Skeletal muscle tissue (tissue), 3 donors: ENCODE measurements at regions not wholly inside any gene's neighbourhood (a gene's known extent, or its start where the extent isn't known, plus 50 kb on each side); places are given as distances from the start of the nearest gene placed in this dataset.

Source experiments
- H3K27ac ChIP-seq: one replicate; pipeline ENCODE4 v1.7.0; 2013; ENCODE audit warnings: mild to moderate bottlenecking, low read depth, low read length, inconsistent platforms
- H3K27me3 ChIP-seq, 3 donors: one replicate each; pipeline ENCODE4 v1.7.0; 2013; ENCODE audit warnings: low read length in 3 of 3; ENCODE audit not compliant: control insufficient read depth in 3 of 3, insufficient read depth in 3 of 3
- H3K36me3 ChIP-seq, 3 donors: one replicate each; pipeline ENCODE4 v1.7.0; 2013; ENCODE audit warnings: low read length in 3 of 3; ENCODE audit not compliant: control insufficient read depth in 3 of 3, insufficient read depth in 3 of 3
- H3K4me1 ChIP-seq, 3 donors: one replicate each; pipeline ENCODE4 v1.7.0; 2013; ENCODE audit warnings: low read length in 3 of 3, mild to moderate bottlenecking in 3 of 3; ENCODE audit not compliant: control insufficient read depth in 3 of 3, insufficient read depth in 3 of 3
- H3K4me3 ChIP-seq, 3 donors: one replicate each; pipeline ENCODE4 v1.7.0; 2013; ENCODE audit warnings: low read length in 3 of 3
- H3K9ac ChIP-seq, 3 donors: one replicate each; pipeline ENCODE4 v1.7.0; 2013; ENCODE audit warnings: low read length in 3 of 3, mild to moderate bottlenecking in 3 of 3, moderate library complexity in 2 of 3, low read depth in 1 of 3
- H3K9me3 ChIP-seq, 3 donors: one replicate each; pipeline ENCODE4 v1.7.0; 2013; ENCODE audit warnings: low read length in 3 of 3; ENCODE audit not compliant: control insufficient read depth in 3 of 3
- donor health status: Osteomylitis.

DNA sequence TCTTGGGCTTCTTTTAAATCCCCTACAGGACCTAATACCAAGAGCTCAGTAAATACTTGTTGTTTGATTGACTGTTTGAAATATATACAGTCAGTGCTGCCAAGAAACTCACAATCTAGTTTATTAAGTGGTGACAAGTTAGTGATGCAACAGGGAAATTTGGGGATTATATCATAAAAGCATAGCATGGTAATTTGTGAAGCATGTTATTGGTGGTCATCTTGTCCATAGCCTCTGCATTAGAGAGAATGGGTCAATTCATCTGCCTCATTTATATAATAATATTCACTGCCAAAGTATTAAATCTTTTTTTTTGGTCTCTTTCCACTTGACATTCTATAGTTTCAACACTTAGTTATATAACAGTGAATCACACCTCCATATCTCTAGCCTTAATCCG is 138.2 kb upstream of the SPAG17 start:
- no peaks in the 10 kb centered on the region for H3K36me3 ChIP-seq
- no peak overlapping the region for H3K4me3 ChIP-seq
- no peak overlapping the region for H3K9ac ChIP-seq
- H3K27me3 ChIP-seq, result no peaks in the 10 kb centered on the region
- peaks cover 0 to 5% (median 4%) of the 10 kb centered on the region in 3 donors for H3K4me1 ChIP-seq
- no peak overlapping the region for H3K27ac ChIP-seq
- no peaks in the 10 kb centered on the region for H3K9me3 ChIP-seq

DNA sequence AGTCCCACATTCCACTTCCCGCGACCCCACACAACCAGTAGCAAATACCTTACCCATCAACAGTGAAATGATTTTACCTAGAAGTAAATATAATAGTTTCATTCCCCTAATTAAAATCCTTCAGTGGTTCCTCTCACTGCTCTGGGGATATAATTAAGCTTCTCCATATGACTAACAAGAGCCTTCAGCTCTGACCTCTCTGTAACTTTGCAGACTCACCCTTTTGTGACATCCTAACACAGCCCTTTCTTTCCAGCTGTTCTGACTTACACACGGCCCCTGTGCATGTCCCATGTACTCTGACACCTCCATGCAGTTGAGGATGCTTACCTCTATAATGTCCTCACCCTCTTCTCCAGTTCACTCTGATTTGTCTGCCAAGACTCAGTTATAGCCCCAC is 137.3 kb upstream of the SPAG17 start:
- Histone ChIP-seq H3K4me3 (no peak overlapping the region), H3K9me3 (no peaks in the 10 kb centered on the region), H3K27me3 (no peaks in the 10 kb centered on the region), H3K36me3 (no peaks in the 10 kb centered on the region), H3K27ac (no peak overlapping the region), H3K4me1 (peaks cover 4 to 14% (median 4%) of the 10 kb centered on the region in 3 donors), H3K9ac (no peak overlapping the region)

DNA sequence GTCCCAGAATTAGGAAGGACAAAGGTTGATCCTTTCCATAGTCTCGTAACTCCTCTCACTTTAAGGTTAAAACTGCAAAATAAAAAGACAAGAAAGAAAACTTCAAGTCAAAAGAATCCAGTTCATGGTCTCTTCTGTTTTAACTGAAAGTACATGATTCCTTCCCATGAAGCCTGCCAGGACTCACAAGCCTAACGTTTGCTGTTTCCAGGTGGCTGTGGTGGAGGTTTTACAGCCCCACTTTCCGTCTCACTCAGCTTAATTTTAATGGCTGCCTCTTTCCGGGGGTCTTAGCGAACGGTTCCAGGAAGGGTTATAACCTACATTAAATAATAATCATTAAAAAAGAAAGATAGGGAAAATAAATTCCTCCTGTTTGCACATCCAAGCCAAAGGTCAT is 136.8 kb upstream of the SPAG17 start:
- Histone ChIP-seq H3K27me3 (no peaks in the 10 kb centered on the region), H3K4me1 (peaks cover 4 to 15% (median 4%) of the 10 kb centered on the region in 3 donors), H3K9ac (no peak overlapping the region), H3K27ac (no peak overlapping the region), H3K9me3 (no peaks in the 10 kb centered on the region), H3K4me3 (no peak overlapping the region), H3K36me3 (no peaks in the 10 kb centered on the region)

DNA sequence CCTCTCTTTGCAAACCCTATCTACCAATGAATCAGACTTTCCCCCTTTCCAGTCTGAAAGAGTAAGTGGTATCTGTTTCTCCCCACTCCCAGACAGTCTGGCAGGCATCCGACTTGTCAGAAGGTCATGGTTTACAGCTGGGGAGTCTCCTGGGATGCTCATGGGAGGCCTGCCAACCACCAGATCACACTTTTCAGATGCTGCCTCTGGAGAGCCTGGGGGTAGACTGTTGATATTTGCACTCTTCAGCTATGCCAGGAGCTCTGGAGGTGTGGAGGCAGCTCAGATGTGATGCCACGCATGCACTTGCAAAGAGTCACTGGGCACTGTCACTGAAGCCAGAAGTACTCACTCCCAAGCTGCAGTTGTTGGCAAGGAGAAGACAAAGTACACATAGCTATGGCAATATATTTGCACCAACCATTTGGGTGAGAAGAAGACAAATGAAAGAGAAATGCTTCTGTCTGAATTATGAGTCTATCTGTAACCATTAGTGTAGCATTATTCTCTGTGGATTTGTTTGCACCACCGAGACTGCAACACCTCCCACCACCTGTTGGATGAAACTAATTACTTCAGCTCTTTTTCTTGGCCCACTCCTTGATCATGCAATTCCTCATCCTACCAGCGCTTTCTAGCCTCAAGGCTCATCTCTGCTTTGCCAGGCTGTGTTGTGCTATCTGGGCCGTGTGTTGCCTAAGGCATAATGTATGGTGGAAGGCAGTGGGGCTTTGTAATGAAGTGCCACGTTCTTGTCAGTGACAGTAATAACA is 133.0 kb upstream of the SPAG17 start:
- H3K4me1 ChIP-seq, result peaks cover 4 to 15% (median 4%) of the 10 kb centered on the region in 3 donors
- H3K9ac ChIP-seq, result no peak overlapping the region
- H3K36me3 ChIP-seq, result no peaks in the 10 kb centered on the region
- no peak overlapping the region for H3K27ac ChIP-seq
- no peak overlapping the region for H3K4me3 ChIP-seq
- no peaks in the 10 kb centered on the region for H3K27me3 ChIP-seq
- H3K9me3 ChIP-seq, result no peaks in the 10 kb centered on the region

DNA sequence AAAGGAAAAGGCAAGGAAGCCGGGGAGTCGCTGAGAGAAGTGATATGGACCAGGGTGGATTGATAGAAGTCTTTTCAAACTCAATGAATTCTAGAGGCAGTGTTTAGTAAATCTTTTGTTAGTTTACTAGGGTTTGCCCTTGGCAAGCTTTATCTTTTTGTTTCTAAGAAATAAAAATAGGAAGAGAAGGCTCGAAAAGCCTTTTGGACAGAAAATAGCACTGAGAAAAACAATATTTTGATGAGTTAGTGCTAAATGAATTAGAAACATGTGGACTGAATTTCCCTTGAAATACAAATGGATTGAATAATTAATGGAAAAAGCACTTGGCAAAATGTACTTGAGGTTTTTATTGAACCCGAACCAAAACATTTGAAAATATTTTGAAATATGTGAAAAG is 121.8 kb upstream of the SPAG17 start:
- Histone ChIP-seq H3K9me3 (no peaks in the 10 kb centered on the region), H3K27ac (no peak overlapping the region), H3K9ac (no peak overlapping the region), H3K4me1 (peaks cover 13 to 21% (median 14%) of the 10 kb centered on the region in 3 donors), H3K36me3 (no peaks in the 10 kb centered on the region), H3K4me3 (no peak overlapping the region), H3K27me3 (no peaks in the 10 kb centered on the region)

DNA sequence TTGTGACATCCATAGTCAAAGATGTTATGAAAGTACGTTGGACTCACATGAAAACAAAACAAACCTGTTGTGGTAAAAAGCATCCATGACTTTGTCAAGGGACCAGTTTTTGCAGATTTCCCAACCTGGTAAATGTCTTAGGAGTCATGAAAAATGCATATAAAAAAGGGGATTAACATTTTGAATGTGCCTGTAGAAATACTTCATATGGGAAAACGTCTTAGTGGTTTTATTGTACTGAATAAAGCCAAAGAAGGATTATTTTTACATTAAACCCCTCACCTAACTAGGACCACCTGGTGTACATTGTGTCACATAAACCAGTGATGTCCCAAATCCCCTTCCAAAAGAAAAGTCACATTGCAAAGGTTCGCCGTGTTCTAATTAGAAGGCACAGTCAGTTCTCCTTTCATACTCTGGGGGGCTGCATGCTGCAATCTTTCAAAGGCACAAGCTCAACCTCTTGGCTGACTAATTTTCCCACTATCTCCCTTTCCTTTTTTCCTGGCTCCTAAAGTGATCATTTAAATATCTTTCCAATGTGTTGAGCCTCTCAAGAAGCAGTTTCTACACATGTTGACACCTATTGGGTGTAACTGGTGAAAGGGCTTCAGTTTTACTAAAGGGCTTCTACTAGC is 119.8 kb upstream of the SPAG17 start:
- no peak overlapping the region for H3K4me3 ChIP-seq
- H3K27ac ChIP-seq, result peak overlapping the region; percentile 94
- no peaks in the 10 kb centered on the region for H3K9me3 ChIP-seq
- H3K27me3 ChIP-seq, result no peaks in the 10 kb centered on the region
- H3K9ac ChIP-seq, result no peak overlapping the region
- H3K36me3 ChIP-seq, result no peaks in the 10 kb centered on the region
- H3K4me1 ChIP-seq, result peaks cover 28 to 36% (median 32%) of the 10 kb centered on the region in 3 donors

DNA sequence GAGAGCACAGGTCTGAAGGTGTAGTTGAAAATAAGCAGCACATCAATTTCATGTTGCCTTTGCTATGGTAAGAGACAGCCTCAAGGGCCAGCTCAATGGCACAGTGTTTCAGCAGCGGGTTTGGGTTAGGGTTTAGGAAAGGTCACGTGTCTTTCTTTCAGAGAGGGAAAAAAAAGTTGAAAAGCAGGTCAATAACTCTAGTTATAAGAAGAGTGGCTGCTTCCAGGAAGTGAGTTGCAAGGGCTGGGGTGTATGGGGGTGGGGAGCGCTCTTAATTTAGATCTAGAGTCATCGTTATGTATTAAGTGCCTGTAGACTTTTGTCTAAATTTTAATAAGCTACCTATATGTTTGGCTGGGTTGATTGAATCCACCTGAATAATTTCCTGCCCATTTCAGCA is 118.5 kb upstream of the SPAG17 start:
- Histone ChIP-seq H3K4me1 (peaks cover 36 to 47% (median 44%) of the 10 kb centered on the region in 3 donors), H3K27ac (peak overlapping the region; percentile 94), H3K27me3 (no peaks in the 10 kb centered on the region), H3K9me3 (no peaks in the 10 kb centered on the region), H3K4me3 (no peak overlapping the region), H3K9ac (peak overlapping the region in 1 of 3 donors; percentile 54), H3K36me3 (no peaks in the 10 kb centered on the region)

DNA sequence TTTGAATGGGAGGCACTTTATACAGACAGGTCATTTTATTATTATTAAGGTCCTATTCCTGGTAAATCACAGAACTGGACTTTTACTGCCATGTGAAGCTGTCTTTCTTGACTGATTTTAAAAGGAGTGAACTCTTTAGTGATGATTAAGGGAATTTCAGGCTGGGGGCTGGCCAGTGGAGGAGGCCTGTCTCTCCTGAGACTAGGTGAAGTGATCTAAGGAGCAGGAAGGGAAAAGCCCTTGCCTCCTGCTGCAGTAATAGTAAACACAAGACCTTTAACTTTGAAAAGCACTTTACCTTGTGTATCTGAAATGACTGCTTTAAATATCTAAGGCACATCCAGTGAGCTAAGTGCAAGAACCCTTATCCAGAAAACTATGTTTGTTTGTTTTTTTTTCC is 118.0 kb upstream of the SPAG17 start:
- H3K9me3 ChIP-seq, result no peaks in the 10 kb centered on the region
- no peak overlapping the region for H3K4me3 ChIP-seq
- peak overlapping the region; percentile 94 for H3K27ac ChIP-seq
- H3K27me3 ChIP-seq, result no peaks in the 10 kb centered on the region
- H3K36me3 ChIP-seq, result no peaks in the 10 kb centered on the region
- peaks cover 38 to 50% (median 46%) of the 10 kb centered on the region in 3 donors for H3K4me1 ChIP-seq
- peak overlapping the region; percentile 34 to 54 (median 46) for H3K9ac ChIP-seq

DNA sequence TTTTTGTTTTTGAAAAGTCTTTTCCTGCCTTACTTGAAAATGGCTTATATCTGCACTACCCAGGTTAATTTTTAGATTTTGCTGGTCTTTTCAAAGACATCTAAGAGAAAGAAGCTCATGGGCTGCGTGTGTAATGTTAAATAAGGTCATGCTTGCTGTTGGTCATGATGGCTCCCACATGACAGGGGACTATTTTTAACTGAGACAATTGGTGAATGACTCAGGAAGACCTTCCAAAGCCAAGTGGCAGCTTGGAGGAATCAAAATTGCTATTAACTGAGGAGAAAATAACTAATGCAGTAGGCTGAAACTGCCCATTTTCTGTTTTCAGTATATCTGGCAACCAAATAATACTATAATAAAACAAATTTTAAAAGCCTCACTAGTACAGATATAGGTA is 117.1 kb upstream of the SPAG17 start:
- Histone ChIP-seq H3K36me3 (no peaks in the 10 kb centered on the region), H3K27ac (peak overlapping the region; percentile 94), H3K4me1 (peaks cover 43 to 57% (median 52%) of the 10 kb centered on the region in 3 donors), H3K9me3 (no peaks in the 10 kb centered on the region), H3K27me3 (no peaks in the 10 kb centered on the region), H3K4me3 (no peak overlapping the region), H3K9ac (peak overlapping the region; percentile 17 to 55 (median 45))

DNA sequence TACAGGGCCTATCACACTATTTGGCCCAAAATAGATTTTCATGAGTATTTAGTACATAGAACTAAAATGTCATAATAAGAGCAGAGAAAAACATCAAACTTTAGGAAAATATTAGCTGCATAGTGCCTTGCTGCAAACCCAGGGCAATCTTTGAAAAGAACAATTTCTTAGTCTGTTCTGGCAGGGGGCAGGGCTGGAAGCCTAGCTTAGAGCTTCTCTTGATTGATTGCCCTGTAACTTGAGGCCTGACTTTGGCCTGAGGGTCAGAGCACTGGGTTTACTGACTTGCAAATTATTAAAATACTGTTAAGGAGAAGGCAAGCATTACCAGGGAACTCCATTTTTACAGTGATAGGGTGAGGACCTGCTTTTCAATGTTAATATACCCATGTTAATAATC is 115.8 kb upstream of the SPAG17 start:
- H3K4me1 ChIP-seq, result peaks cover 50 to 68% (median 61%) of the 10 kb centered on the region in 3 donors
- H3K27me3 ChIP-seq, result no peaks in the 10 kb centered on the region
- H3K9ac ChIP-seq, result peak overlapping the region; percentile 8 to 47 (median 26)
- H3K27ac ChIP-seq, result peak overlapping the region; percentile 94
- no peaks in the 10 kb centered on the region for H3K9me3 ChIP-seq
- H3K4me3 ChIP-seq, result no peak overlapping the region
- H3K36me3 ChIP-seq, result no peaks in the 10 kb centered on the region
